Activated CD4-positive, alpha-beta T cell treated with anti-CD3 and anti-CD28 coated beads, Interleukin-2, amount 50 U/mL, for 16 hours (primary cell): ENCODE measurements at regions not wholly inside any gene's neighbourhood (a gene's known extent, or its start where the extent isn't known, plus 50 kb on each side); places are given as distances from the start of the nearest gene placed in this dataset.
"Not testable (repeated sequence)": the region's sequence is repeated elsewhere in the genome, so short reads cannot be mapped to it uniquely, and the experiment has no call there.

Experiments
- DNase-seq: peaks from one replicate; pipeline ENCODE4 v3.0.0-alpha.2; 2020

GRCh38 chr10:64635906-64636305 lies 1114.7 kb downstream of the REEP3 start:
- no peak for DNase-seq

- no peak for DNase-seq
These were observed 1115.3 kb downstream of the REEP3 start for GRCh38 chr10:64636461-64636860.

GRCh38 chr10:64637939-64638338 lies 1116.7 kb downstream of the REEP3 start:
- no peak for DNase-seq

GRCh38 chr10:64648915-64649314 lies 1127.7 kb downstream of the REEP3 start:
- DNase-seq, result peak; percentile 1

GRCh38 chr10:64658528-64658927 lies 1137.3 kb downstream of the REEP3 start:
- no peak for DNase-seq

GRCh38 chr10:64659311-64659710 lies 1138.1 kb downstream of the REEP3 start:
- no peak for DNase-seq

GRCh38 chr10:64682043-64682442 lies 1160.8 kb downstream of the REEP3 start:
- no peak for DNase-seq

- no peak for DNase-seq
These were observed 1169.0 kb downstream of the REEP3 start for GRCh38 chr10:64690194-64690593.

- DNase-seq, result no peak
These were observed 1178.0 kb downstream of the REEP3 start for GRCh38 chr10:64699244-64699643.

- DNase-seq, result not testable (repeated sequence)
These were observed 1180.9 kb downstream of the REEP3 start for GRCh38 chr10:64702086-64702485.

- no peak for DNase-seq
These were observed 1187.9 kb downstream of the REEP3 start for GRCh38 chr10:64708884-64709681.

GRCh38 chr10:64726466-64726865 lies 1205.3 kb downstream of the REEP3 start:
- DNase-seq, result no peak

GRCh38 chr10:64731016-64731415 lies 1209.8 kb downstream of the REEP3 start:
- no peak for DNase-seq

- DNase-seq, result no peak
These were observed 1211.3 kb downstream of the REEP3 start for GRCh38 chr10:64732372-64732957.

GRCh38 chr10:64733980-64734379 lies 1212.8 kb downstream of the REEP3 start:
- DNase-seq, result no peak

GRCh38 chr10:64738462-64738861 lies 1217.3 kb downstream of the REEP3 start:
- no peak for DNase-seq

GRCh38 chr10:64745565-64745964 lies 1224.4 kb downstream of the REEP3 start:
- DNase-seq, result no peak

- no peak for DNase-seq
These were observed 1229.5 kb downstream of the REEP3 start for GRCh38 chr10:64750672-64751071.

- DNase-seq, result no peak
These were observed 1232.3 kb downstream of the REEP3 start for GRCh38 chr10:64753516-64753915.

- no peak for DNase-seq
These were observed 1239.2 kb downstream of the REEP3 start for GRCh38 chr10:64760371-64760770.

GRCh38 chr10:64762861-64763260 lies 1241.7 kb downstream of the REEP3 start:
- no peak for DNase-seq

GRCh38 chr10:64765498-64765897 lies 1244.3 kb downstream of the REEP3 start:
- no peak for DNase-seq

- DNase-seq, result no peak
These were observed 1250.3 kb downstream of the REEP3 start for GRCh38 chr10:64771253-64772050.

GRCh38 chr10:64773357-64773756 lies 1252.2 kb downstream of the REEP3 start:
- no peak for DNase-seq
